ENCODE measurements at regions not wholly inside any gene's neighbourhood (a gene's known extent, or its start where the extent isn't known, plus 50 kb on each side); places are given as distances from the start of the nearest gene placed in this dataset.

GRCh38 chr21:38742580-38743260 is 63.0 kb upstream of the ETS2 start:
- WGBS (ENCODE audit: extremely low coverage, insufficient coverage, insufficient read length): no CpG with 5 or more reads among the region's 1 CpG
- H3K36me3 ChIP-seq (ENCODE audit: control insufficient read depth in 1 of 2, insufficient read depth in 2 of 2, low read length in 2 of 2): no peaks in the 10 kb centered on the region
- no peak overlapping the region for H3K4ac ChIP-seq (ENCODE audit: low read depth, low read length)
- H3K14ac ChIP-seq (ENCODE audit: low read length): no peak overlapping the region
- no peak overlapping the region for H3K4me3 ChIP-seq (ENCODE audit: low read depth, low read length)
- H3K18ac ChIP-seq (ENCODE audit: low read length): no peak overlapping the region
- H2AK5ac ChIP-seq (ENCODE audit: low read length): no peak overlapping the region
- peaks cover 0 to 3% of the 10 kb centered on the region in 2 experiments for H3K4me1 ChIP-seq (ENCODE audit: control insufficient read depth in 1 of 2, insufficient read depth in 2 of 2, low read length in 2 of 2)
- no peak overlapping the region for H4K91ac ChIP-seq (ENCODE audit: low read depth, low read length)
- H3K27me3 ChIP-seq (ENCODE audit: insufficient read depth, low read length): no peaks in the 10 kb centered on the region
- H3K79me2 ChIP-seq (ENCODE audit: control insufficient read depth, insufficient read depth, low read length, poor library complexity): no peaks in the 10 kb centered on the region
- H3K9ac ChIP-seq (ENCODE audit: low read length): no peak overlapping the region
- H2BK120ac ChIP-seq (ENCODE audit: insufficient read depth, low read length, poor library complexity): no peak overlapping the region
- no peaks in the 10 kb centered on the region for H3K9me3 ChIP-seq (ENCODE audit: insufficient read depth, low read depth, low read length)
- H2BK12ac ChIP-seq (ENCODE audit: low read length): no peak overlapping the region
- H2BK5ac ChIP-seq (ENCODE audit: low read depth, low read length, poor library complexity): no peak overlapping the region
- peak in 1 of 2 donors; percentile 67 for DNase-seq
- H3K23ac ChIP-seq (ENCODE audit: low read length): no peak overlapping the region
- no peak overlapping the region for H2AFZ ChIP-seq (ENCODE audit: insufficient read depth, low read length, poor library complexity)
- no peak overlapping the region for H4K8ac ChIP-seq (ENCODE audit: low read depth, low read length)
- peaks cover 2% of the 10 kb centered on the region for H3K79me1 ChIP-seq (ENCODE audit: low read length)
- H3K27ac ChIP-seq (ENCODE audit: low read depth, low read length): no peak overlapping the region
- H4K12ac ChIP-seq (ENCODE audit: low read depth, low read length): no peak overlapping the region
- no peak overlapping the region for H3K4me2 ChIP-seq (ENCODE audit: low read length)

- Histone ChIP-seq H3K4me1 (ENCODE audit: control insufficient read depth in 1 of 2, insufficient read depth in 2 of 2, low read length in 2 of 2) (peaks cover 0 to 3% of the 10 kb centered on the region in 2 experiments), H4K8ac (ENCODE audit: low read depth, low read length) (no peak overlapping the region), H2AK5ac (ENCODE audit: low read length) (peak overlapping the region; percentile 59), H3K27ac (ENCODE audit: low read depth, low read length) (no peak overlapping the region), H4K12ac (ENCODE audit: low read depth, low read length) (no peak overlapping the region), H3K36me3 (ENCODE audit: control insufficient read depth in 1 of 2, insufficient read depth in 2 of 2, low read length in 2 of 2) (no peaks in the 10 kb centered on the region), H3K14ac (ENCODE audit: low read length) (no peak overlapping the region), H2AFZ (ENCODE audit: insufficient read depth, low read length, poor library complexity) (no peak overlapping the region), H3K27me3 (ENCODE audit: insufficient read depth, low read length) (no peaks in the 10 kb centered on the region), H2BK12ac (ENCODE audit: low read length) (peak overlapping the region; percentile 8), H3K79me1 (ENCODE audit: low read length) (peaks cover 2% of the 10 kb centered on the region), H2BK5ac (ENCODE audit: low read depth, low read length, poor library complexity) (no peak overlapping the region), H4K91ac (ENCODE audit: low read depth, low read length) (peak overlapping the region; percentile 8), H3K9ac (ENCODE audit: low read length) (no peak overlapping the region), H3K18ac (ENCODE audit: low read length) (no peak overlapping the region), H3K4ac (ENCODE audit: low read depth, low read length) (no peak overlapping the region), H3K4me3 (ENCODE audit: low read depth, low read length) (no peak overlapping the region), H3K23ac (ENCODE audit: low read length) (no peak overlapping the region), H3K79me2 (ENCODE audit: control insufficient read depth, insufficient read depth, low read length, poor library complexity) (no peaks in the 10 kb centered on the region), H3K4me2 (ENCODE audit: low read length) (no peak overlapping the region), H2BK120ac (ENCODE audit: insufficient read depth, low read length, poor library complexity) (no peak overlapping the region), H3K9me3 (ENCODE audit: insufficient read depth, low read depth, low read length) (no peaks in the 10 kb centered on the region)
- WGBS (ENCODE audit: extremely low coverage, insufficient coverage, insufficient read length): 100% methylated on average over 2 of the region's 21 CpGs
- DNase-seq: peak; percentile 38 to 68
These were observed 61.8 kb upstream of the ETS2 start for GRCh38 chr21:38743772-38744529.

GRCh38 chr21:38744861-38745260 is 60.9 kb upstream of the ETS2 start:
- Histone ChIP-seq H4K91ac (ENCODE audit: low read depth, low read length) (no peak overlapping the region), H3K27ac (ENCODE audit: low read depth, low read length) (no peak overlapping the region), H2BK12ac (ENCODE audit: low read length) (no peak overlapping the region), H3K27me3 (ENCODE audit: insufficient read depth, low read length) (no peaks in the 10 kb centered on the region), H4K8ac (ENCODE audit: low read depth, low read length) (no peak overlapping the region), H3K9me3 (ENCODE audit: insufficient read depth, low read depth, low read length) (no peaks in the 10 kb centered on the region), H2AK5ac (ENCODE audit: low read length) (no peak overlapping the region), H3K9ac (ENCODE audit: low read length) (no peak overlapping the region), H3K4me2 (ENCODE audit: low read length) (no peak overlapping the region), H3K4ac (ENCODE audit: low read depth, low read length) (no peak overlapping the region), H3K23ac (ENCODE audit: low read length) (no peak overlapping the region), H2BK120ac (ENCODE audit: insufficient read depth, low read length, poor library complexity) (no peak overlapping the region), H2BK5ac (ENCODE audit: low read depth, low read length, poor library complexity) (no peak overlapping the region), H3K4me3 (ENCODE audit: low read depth, low read length) (no peak overlapping the region), H3K79me2 (ENCODE audit: control insufficient read depth, insufficient read depth, low read length, poor library complexity) (no peaks in the 10 kb centered on the region), H2AFZ (ENCODE audit: insufficient read depth, low read length, poor library complexity) (no peak overlapping the region), H3K14ac (ENCODE audit: low read length) (no peak overlapping the region), H3K79me1 (ENCODE audit: low read length) (peaks cover 2% of the 10 kb centered on the region), H3K4me1 (ENCODE audit: control insufficient read depth in 1 of 2, insufficient read depth in 2 of 2, low read length in 2 of 2) (peaks cover 0 to 3% of the 10 kb centered on the region in 2 experiments), H3K18ac (ENCODE audit: low read length) (no peak overlapping the region), H3K36me3 (ENCODE audit: control insufficient read depth in 1 of 2, insufficient read depth in 2 of 2, low read length in 2 of 2) (no peaks in the 10 kb centered on the region), H4K12ac (ENCODE audit: low read depth, low read length) (no peak overlapping the region)
- WGBS (ENCODE audit: extremely low coverage, insufficient coverage, insufficient read length): no CpG with 5 or more reads among the region's 2 CpGs
- DNase-seq: no peak

GRCh38 chr21:38747810-38748209 is 57.9 kb upstream of the ETS2 start:
- H3K4me1 ChIP-seq (ENCODE audit: control insufficient read depth in 1 of 2, insufficient read depth in 2 of 2, low read length in 2 of 2): no peaks in the 10 kb centered on the region
- H3K27ac ChIP-seq (ENCODE audit: low read depth, low read length): no peak overlapping the region
- no peak overlapping the region for H3K18ac ChIP-seq (ENCODE audit: low read length)
- H3K27me3 ChIP-seq (ENCODE audit: insufficient read depth, low read length): no peaks in the 10 kb centered on the region
- no peaks in the 10 kb centered on the region for H3K36me3 ChIP-seq (ENCODE audit: control insufficient read depth in 1 of 2, insufficient read depth in 2 of 2, low read length in 2 of 2)
- H4K12ac ChIP-seq (ENCODE audit: low read depth, low read length): no peak overlapping the region
- no peak overlapping the region for H3K14ac ChIP-seq (ENCODE audit: low read length)
- no CpG with 5 or more reads among the region's 4 CpGs for WGBS (ENCODE audit: extremely low coverage, insufficient coverage, insufficient read length)
- no peak overlapping the region for H2AK5ac ChIP-seq (ENCODE audit: low read length)
- no peak overlapping the region for H2BK120ac ChIP-seq (ENCODE audit: insufficient read depth, low read length, poor library complexity)
- no peak overlapping the region for H3K4ac ChIP-seq (ENCODE audit: low read depth, low read length)
- no peak overlapping the region for H2AFZ ChIP-seq (ENCODE audit: insufficient read depth, low read length, poor library complexity)
- H3K4me2 ChIP-seq (ENCODE audit: low read length): no peak overlapping the region
- DNase-seq: no peak
- H3K79me2 ChIP-seq (ENCODE audit: control insufficient read depth, insufficient read depth, low read length, poor library complexity): no peaks in the 10 kb centered on the region
- no peak overlapping the region for H2BK5ac ChIP-seq (ENCODE audit: low read depth, low read length, poor library complexity)
- H3K4me3 ChIP-seq (ENCODE audit: low read depth, low read length): no peak overlapping the region
- H3K9me3 ChIP-seq (ENCODE audit: insufficient read depth, low read depth, low read length): no peaks in the 10 kb centered on the region
- H3K79me1 ChIP-seq (ENCODE audit: low read length): peaks cover 2% of the 10 kb centered on the region
- no peak overlapping the region for H4K91ac ChIP-seq (ENCODE audit: low read depth, low read length)
- H4K8ac ChIP-seq (ENCODE audit: low read depth, low read length): no peak overlapping the region
- H2BK12ac ChIP-seq (ENCODE audit: low read length): no peak overlapping the region
- no peak overlapping the region for H3K9ac ChIP-seq (ENCODE audit: low read length)
- H3K23ac ChIP-seq (ENCODE audit: low read length): no peak overlapping the region
